ENCODE measurements at regions not wholly inside any gene's neighbourhood (a gene's known extent, or its start where the extent isn't known, plus 50 kb on each side); places are given as distances from the start of the nearest gene placed in this dataset.

DNA sequence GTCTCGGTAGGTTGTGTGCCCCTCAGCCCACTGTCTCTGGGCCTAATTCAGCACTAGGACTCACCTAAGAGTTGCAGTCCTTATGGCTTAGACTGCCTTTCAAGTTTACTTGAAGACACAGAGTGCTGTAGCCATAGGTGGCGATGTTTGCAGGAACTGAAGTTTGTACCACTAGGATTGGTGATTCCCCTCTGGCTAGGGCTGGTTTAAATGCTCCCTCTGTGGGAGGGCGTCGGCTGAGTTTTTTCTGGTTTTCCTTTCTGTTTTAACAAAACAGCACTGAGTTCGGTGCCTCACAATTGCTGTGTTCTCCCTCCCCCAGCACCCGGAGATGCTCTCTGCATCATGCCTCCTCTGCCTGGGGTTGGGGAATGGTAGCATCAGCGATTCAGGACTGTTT lies 480.9 kb downstream of the PCDH11X start:
- TF ChIP-seq, protein P1, sequence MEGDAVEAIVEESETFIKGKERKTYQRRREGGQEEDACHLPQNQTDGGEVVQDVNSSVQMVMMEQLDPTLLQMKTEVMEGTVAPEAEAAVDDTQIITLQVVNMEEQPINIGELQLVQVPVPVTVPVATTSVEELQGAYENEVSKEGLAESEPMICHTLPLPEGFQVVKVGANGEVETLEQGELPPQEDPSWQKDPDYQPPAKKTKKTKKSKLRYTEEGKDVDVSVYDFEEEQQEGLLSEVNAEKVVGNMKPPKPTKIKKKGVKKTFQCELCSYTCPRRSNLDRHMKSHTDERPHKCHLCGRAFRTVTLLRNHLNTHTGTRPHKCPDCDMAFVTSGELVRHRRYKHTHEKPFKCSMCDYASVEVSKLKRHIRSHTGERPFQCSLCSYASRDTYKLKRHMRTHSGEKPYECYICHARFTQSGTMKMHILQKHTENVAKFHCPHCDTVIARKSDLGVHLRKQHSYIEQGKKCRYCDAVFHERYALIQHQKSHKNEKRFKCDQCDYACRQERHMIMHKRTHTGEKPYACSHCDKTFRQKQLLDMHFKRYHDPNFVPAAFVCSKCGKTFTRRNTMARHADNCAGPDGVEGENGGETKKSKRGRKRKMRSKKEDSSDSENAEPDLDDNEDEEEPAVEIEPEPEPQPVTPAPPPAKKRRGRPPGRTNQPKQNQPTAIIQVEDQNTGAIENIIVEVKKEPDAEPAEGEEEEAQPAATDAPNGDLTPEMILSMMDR (conservative IDR thresholded peaks at IDR 0.05; ENCODE audit: low read depth, low read length), result 0 out of 2 replicates have a peak, but pooled peaks have one; percentile 19
- no peak for TF ChIP-seq EZH2 (IDR thresholded peaks at IDR 0.05; ENCODE audit: borderline replicate concordance, low read depth, low read length, poor library complexity, severe bottlenecking)

Data from A673 (cell line).